A673 (cell line): ENCODE measurements at regions not wholly inside any gene's neighbourhood (a gene's known extent, or its start where the extent isn't known, plus 50 kb on each side); places are given as distances from the start of the nearest gene placed in this dataset.

Experiments used
- CTCF ChIP-seq: fragments of 300-800, 200-600 bp; sonication (generic); conservative IDR thresholded peaks from 2 replicates; pipeline ENCODE4 v1.5.1; 2017; ENCODE audit warnings: low read depth, mild to moderate bottlenecking, antibody characterized with exemption, low read length, moderate library complexity, mixed read lengths
- EZH2 ChIP-seq: fragments of 200-600 bp; sonication (generic); IDR thresholded peaks from 2 replicates; pipeline ENCODE4 v1.6.1; 2017; ENCODE audit warnings: borderline replicate concordance, low read depth, mild to moderate bottlenecking, mixed read lengths, antibody characterized with exemption, low read length; ENCODE audit not compliant: poor library complexity, severe bottlenecking

- TF ChIP-seq CTCF: no peak
- no peak for TF ChIP-seq EZH2
These were observed 163.0 kb upstream of the SYT13 start for GRCh38 chr11:45449036-45449601.
